ENCODE measurements at regions not wholly inside any gene's neighbourhood (a gene's known extent, or its start where the extent isn't known, plus 50 kb on each side); places are given as distances from the start of the nearest gene placed in this dataset.
"Not testable (repeated sequence)": the region's sequence is repeated elsewhere in the genome, so short reads cannot be mapped to it uniquely, and the experiment has no call there.

DNA sequence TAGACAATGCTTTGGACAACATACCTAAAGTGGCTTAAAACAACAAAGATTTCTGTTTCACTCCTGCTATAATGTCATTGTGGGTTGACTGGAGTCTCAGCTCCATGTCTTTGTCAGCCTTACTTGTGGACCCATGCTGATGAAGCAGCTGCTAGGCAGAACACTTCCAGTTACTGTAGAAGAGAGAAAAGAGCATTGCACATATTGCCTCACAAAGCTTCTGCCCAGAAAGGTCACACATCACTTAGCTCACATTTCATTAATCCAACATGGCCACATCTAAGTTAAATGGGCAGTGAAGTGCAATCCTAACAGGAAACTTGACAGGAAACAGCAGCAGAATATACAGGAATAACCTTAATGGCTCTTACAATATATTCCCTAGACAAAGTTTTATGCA is 480.5 kb upstream of the HTR1E start:
- DNase-seq = no peak

DNA sequence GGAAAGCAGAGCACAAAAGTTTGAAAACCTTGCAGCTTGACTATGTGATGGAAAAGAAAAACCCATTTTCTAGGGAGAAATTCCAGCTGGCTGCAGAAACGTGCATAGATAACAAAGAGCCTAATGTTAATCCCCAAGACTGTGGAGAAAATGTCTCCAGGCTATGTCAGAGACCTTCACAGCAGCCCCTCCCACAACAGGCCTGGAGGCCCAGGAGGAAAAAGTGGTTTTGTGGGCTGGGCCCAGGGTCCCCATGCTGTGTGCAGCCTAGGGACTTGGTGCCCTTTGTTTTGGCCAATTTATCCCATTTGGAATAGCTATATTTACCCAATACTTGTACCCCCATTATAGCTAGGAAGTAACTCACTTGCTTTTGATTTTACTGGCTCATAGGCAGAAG is 484.1 kb upstream of the HTR1E start:
- DNase-seq = no peak

DNA sequence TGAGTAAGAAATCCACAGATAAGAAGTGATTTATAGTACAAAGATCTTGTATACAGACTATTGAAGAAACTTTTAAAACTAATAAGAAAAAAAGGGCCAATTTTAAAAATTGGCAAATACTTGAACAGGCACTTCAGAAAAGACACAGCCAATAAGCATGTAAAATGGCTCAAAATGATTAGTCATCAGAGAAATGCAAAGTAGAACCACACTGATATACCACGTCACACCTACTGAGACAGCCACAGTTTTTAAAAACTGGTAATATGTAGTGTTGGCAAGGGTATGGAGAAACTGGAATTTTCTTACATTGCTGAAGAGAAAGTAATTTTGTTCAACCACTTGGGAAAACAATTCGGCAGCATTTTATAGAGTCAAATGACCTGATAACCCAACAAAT is 488.9 kb upstream of the HTR1E start:
- no peak for DNase-seq

DNA sequence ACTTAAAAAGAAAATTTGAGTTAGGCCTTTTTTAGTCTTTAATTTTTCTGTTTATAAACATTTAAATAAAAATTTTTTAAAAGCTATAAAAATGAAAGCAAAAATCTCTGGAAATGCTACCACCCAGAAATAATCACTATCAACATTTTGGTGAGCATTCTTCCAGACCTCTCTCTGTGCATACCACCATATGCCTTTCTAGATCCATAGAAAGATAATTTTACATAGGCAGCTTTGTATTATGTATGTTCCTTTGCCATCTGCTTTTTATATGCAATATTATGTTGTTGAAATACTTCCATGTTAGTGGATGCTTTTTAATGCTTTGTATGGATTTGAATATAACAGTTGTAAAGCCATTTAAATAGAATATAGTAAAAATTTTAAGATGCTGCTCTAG is 496.7 kb upstream of the HTR1E start:
- no peak for DNase-seq

DNA sequence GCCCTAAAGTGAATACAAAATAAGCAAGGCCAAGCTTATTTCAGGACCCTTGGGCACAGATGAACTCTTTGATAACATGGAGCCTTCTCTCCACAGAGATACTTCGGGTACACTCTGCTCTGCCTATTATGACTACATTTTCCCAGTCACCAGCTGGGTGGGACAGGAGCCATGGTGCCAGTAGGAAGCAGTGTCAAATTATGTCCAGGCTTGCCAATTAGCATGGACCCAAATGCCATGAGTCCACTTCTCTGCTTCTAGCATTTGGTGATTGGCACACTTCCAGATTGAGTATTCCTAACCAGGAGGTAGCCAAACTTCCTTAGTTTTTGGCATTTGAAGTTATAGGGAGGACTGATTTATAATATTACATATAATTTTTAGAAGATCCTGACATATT is 513.8 kb upstream of the HTR1E start:
- DNase-seq = no peak

DNA sequence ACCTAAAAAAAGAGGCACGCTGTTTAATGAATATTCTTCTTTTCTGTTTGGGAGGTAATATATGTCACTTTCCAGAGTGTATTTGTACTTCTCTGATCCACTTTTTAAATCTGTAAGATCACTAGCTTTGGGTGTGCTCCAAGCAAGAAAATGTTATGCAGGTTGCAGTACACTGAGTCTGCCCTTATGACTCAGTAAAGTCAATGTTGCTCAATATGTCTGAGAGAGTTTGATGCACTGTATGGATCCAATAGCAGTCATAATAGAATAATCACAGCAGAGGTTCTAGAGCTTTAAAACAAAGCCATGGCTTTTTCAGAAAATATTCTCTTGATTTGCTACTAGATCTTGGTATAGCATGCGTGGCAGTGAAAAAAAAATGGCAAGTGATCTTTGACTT is 525.3 kb upstream of the HTR1E start:
- no peak for DNase-seq

DNA sequence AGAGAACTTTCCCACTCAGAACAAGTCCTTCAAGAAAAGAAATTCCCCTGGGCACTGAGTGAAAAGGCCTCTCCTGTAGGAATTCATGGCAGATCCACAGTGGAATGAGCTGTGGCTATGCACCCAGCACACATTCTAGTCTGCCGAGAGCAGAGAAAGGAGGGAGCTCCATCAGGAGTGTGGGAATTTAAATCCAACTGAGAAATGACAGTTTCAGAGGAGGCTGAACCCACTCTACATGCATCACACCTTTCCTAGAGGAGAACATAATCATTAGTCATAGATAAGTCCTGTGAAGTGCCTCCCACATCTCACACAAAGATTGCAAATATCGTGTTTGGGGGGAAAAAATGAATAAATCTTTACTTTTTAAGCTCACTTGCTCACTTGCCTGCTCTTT is 530.2 kb upstream of the HTR1E start:
- DNase-seq = no peak

DNA sequence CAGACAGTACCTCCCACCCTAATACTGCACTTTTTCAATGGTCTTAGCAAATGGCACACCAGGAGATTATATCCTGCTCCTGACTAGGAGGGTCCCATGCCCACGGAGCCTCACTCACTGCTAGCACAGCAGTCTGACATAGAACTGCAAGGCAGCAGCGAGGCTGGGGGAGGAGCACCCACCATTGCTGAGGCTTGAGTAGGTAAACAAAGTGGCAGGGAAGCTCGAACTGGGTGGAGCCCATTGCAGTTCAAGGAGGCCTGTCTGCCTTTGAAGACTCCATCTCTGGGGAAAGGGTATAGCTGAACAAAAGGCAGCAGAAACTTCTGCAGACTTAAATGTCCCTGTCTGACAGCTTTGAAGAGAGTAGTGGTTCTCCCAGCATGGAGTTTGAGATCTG is 544.5 kb upstream of the HTR1E start:
- not testable (repeated sequence) for DNase-seq

DNA sequence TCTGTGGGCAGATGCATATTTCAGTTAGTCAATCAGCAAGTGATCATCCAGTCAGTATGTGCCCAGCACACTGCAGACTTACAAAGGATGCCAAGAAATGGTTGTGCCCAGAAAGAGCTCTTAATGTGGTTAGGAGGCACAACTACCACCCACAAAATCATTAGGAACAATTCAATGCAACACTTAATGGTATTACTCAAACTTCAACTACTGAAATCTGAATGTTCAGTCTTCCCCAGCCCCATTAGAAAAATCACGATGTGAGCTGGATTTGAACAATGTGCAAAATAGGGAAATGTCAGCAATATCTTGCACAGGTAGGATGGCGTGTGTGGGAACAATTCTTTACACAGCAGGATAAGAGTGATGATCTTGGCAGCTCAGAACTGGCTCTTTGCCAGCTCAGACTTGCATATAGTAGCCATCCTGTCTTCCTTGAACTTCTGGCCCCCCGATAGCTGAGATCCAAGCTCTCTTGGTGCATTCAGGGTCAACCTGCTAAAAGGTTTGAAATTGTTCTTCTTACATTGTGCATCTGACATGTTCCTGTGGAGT is 556.7 kb upstream of the HTR1E start:
- no peak for DNase-seq

DNA sequence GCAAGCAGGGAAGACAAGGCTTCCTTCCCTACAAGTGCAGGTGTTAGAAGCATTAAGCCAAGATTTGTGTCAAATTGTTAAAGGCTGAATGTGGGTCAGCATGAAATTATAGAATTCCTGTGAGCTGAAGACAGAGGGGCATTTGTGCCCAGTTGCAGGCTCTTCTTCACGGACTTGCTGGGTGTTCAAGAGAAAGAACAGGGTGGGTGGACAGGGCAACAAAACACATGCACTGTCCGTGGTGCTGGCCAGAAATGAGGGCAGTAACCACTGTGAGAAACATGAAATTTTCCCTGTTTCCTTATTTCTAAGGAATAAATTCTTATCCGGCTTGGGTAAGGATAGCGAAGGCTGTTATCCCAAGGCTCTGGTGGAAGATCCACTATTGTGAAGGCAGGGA is 579.5 kb upstream of the HTR1E start:
- DNase-seq = no peak

DNA sequence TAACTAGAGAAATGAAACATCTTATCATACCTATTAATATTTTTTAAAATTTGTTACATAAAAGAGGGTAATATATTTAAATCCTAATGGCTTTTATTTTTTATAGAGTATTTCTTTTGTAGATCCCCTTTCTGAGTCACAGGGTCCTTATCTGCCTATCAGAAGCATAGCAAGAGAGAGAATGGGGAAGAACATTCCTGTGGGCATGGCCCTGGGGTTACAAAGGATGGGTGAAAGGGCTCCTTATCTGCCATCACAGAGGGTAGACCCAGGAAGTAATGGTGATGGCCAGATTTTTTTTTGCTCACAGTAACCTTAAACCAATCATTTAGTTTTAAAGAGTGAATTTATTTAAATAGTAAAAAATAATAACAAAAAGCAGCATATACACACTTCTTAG is 582.1 kb upstream of the HTR1E start:
- DNase-seq = no peak

DNA sequence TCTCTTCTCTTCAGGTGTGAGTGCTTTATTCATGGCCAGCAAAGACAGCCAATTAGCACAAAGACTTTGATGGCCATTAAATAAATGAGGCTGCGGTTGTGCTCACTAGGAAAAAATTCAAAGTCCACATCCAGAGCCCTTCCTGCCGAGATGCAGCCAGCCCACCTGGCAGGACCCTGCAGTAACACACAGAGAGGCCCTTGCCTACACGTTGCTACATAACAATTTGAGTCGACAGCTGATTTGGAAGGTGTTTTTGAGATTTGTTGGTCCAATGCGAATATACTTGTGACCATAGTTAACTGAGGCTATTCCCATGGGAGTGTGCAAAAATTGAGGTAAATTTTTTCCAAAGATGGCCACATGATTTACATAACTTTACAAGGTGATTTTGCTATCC is 605.4 kb upstream of the HTR1E start:
- DNase-seq = no peak

DNA sequence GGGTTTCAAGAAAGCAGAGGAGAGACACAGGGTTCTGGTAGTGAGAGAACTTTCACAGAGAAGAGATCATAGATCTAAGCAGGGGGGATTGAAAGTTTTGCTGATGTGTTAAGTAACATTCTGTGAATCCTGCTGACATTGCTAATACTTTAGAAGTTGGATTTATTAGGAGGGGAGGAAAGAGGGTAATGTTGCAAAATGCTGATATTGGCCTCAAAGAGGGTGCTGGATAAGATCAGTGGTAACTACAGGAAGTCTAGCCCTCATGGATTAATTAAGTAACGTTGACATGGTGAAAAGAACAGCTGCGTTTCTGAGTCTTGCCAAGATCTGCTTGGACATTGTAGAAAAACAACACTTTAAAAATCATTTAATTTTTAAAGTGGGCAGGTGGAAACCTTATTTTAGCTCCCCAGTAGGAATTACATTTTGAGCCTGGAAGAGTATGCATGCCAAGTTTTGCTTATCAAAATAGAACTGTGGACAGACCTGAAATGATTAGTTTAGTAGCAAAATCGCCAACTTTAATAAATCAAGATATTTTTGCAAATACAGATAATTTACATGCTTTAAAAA is 606.0 kb upstream of the HTR1E start:
- DNase-seq = no peak

DNA sequence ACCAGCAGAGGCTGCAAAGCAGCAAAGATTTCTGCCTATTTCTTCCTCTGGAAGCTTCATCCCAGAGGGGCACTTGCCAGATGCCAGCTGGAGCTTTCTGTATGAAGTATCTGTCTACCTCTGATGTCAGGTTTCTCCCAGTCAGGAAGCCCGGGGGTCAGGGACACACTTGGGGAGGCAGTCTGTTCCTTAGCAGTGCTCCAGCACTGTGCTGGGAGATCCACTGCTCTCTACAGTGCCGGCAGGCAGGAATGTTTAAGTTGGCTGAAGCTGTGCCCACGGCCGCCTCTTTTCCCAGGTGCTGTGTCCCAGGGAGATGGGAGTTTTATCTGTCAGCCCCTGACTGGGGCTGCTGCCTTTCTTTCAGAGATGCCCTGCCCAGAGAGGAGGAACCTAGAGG is 631.1 kb upstream of the HTR1E start:
- DNase-seq = no peak

DNA sequence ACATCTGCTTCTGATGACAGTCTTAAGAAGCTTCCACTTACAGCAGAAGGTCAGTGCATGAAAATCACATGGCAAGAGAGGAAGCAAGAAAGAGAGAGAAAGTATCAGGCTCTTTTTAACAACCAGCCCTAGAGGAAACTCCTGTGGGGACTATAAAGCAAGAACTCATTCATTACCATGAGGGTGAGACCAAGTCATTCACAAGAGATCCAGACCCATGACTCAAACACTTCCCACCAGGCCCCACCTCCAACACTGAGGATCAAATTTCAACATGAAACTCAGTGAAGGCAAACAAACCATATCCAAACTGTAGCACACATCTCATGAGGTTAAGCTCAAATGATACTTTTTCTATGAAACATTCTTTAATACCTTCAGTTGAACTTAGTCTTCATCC is 643.2 kb upstream of the SYNCRIP start:
- DNase-seq = no peak

DNA sequence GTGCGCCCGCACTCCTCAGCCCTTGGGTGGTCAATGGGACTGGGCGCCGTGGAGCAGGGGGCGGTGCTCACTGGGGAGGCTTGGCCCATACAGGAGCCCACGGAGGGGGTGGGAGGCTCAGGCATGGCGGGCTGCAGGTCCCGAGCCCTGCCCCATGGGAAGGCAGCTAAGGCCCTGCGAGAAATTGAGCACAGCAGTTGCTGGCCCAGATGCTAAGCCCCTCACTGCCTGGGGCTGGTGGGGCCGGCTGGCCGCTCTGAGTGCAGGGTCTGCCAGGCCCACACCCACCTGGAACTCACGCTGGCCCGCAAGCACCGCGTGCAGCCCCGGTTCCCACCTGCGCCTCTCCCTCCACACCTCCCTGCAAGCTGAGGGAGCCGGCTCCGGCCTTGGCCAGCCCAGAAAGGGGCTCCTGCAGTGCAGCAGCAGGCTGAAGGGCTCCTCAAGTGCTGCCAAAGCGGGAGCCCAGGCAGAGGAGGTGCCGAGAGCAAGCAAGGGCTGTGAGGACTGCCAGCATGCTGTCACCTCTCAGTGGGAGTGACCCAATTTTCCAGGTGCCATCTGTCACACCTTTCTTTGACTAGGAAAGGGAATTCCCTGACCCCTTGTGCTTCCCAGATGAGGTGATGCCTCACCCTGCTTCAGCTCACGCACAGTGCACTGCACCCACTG is 642.3 kb upstream of the SYNCRIP start:
- DNase-seq = not testable (repeated sequence)

DNA sequence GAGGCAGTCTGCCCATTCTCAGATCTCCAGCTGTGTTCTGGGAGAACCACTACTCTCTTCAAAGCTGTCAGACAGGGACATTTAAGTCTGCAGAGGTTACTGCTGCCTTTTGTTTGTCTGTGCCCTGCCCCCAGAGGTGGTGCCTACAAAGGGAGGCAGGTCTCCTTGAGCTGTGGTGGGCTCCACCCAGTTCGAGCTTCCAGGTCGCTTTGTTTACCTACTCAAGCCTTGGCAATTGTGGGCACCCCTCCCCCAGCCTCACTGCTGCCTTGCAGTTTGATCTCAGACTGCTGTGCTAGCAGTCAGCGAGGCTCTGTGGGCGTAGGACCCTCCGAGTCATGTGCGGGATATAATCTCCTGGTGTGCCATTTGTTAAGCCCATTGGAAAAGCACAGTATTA is 640.9 kb upstream of the SYNCRIP start:
- not testable (repeated sequence) for DNase-seq

DNA sequence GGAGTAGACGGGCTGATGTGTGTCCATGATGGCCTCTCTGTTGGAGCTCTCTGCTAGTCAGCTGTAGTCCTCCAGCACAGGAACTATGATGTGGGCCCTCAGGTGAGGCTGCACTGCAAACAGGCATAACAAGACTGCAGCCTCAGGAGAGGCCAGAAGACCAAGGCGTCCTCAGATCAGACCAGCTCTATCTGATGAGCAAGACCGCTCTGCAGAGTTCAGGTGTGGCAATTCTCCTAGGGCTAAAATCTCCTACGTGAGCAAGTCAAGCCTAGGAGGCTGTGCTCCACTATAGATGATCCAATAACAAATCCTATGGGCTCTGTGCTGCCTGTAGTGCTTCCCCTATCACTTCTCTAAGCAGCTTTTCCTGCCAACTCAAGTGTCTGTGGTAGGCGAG is 633.4 kb upstream of the SYNCRIP start:
- DNase-seq = no peak

DNA sequence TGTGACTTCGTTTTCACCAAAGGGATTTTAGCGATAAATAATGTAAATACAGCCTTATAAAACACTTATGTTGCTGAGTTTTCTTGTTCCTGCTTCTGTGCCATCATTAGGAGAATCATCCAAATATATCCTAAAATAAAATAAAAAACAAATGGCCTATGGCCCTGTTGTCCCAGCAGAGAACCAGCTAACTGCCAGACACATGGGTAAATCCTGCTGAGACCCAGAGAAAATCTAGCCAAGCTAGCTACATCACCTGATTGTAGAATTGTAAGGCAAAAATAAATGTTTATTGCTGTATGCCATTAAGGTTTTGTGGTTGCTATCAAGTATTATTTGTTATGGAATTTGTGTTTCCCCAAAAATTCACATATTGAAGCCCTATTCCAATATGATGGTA is 631.2 kb upstream of the SYNCRIP start:
- DNase-seq = no peak

DNA sequence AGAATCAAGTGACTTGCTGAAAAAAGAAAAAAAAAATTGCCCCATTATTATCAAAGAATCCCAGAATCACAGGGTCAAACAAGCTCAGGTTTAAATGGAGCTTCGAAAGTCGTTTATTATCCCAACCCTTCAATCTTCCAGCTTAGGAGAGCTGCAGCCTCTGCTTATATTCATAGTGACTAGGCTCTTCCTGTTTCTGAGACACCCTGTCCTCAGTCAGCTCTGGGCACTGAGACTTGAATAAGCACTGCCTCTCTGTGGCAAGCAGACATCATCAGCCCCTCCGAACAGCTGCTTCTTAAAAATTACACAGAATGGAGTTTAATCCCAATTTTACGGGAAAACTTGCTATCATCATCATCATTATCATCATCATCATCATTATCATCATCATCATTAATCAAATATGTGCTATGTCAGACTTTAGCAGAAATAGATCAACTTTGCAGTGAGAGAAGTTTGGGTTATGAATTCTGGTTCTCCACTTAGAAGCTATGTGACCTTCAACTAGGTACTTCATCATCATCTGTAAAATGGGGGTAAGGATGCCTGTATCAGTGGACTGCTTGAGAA is 614.0 kb upstream of the SYNCRIP start:
- DNase-seq = no peak

DNA sequence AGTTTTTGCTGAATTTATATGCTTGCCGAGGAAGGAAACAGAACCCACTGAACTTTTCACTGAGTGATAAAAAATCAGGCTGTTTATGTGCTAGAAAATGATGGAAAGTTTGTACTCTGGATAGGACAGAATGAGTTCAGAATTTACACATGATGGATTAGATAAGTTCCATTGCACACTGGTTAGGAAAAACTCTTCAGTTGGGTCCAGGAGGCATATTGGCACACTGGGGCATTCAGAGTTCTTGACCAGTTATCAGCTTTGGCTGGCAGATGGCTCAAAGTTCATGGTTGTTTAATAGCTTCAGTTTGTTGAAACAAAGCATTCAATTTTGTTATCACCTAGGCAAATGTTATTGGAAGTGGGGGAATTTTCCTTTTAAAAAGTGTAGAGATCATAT is 613.3 kb upstream of the SYNCRIP start:
- no peak for DNase-seq

DNA sequence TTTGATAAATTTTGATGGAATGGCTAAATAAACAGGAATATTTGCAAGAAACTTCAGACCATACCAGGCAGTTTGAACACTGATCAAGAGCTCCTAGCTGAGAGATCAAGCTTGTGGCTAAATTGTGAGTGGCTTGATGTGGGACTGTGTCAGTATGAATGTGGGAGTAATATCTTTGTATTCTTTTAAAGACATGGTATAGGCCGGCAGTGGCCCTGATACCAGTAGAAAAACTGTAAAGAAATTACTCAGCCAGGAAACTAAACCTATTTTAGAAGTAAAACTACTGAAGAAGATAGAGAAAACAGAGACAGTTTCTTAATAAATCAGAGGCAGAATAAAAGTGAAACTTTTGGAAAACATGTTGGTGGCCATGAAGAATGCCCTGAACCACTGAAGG is 608.4 kb upstream of the SYNCRIP start:
- no peak for DNase-seq

DNA sequence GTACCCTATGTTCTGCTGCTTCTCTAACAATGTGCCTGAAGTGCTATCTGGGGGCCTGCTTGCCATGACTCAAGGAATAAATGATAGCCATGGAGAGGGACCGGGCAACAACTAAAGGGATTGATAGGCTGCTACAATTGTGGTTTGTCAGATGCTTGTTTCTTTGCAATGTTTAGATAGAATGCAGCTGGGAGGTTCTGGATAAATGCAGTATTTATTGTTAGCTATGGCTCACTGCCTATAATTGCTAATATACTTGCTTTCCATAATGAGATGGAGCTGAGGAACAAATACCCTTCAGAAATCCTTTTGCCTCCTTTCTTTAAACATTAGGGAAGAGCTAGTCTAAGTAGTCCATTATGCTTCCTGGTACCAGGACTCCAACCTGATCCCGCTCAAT is 575.2 kb upstream of the SYNCRIP start:
- DNase-seq = no peak

DNA sequence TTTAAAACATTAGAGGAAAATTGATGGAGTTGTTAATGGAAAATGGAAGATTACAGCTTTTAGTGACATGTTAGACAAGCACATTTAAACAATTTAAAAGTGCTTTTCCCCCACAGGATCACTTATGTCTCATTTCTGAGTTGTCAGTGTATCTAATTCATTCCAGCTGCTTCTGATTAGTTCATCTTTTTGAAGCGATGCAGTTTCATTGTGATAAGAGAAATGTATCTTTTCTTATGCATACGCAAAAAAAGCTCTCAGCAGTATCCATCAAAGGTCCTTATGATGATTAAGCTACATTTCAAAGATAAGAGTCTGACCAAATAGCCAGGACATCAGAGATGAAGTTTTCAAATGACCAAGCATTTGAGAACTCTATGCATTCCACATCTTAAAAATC is 572.6 kb upstream of the SYNCRIP start:
- no peak for DNase-seq

DNA sequence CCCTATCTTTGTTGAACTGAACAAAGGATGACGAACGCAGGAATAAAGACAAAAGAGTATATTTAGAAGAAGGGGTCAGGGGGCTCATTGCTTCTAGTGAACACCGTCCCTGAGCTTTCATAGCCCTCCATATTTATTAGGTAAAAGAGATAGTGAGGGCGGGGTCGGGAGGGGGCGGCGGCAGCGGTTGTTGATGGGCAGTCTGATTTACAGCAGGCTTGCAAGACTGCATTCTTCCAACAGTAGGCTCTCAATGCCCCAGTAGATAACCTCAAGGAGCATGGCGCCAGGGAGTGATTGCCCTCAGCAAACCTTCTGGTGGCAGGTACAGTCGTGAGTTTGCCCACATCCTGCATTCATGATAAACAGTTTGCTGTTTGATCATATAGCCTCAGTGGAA is 563.3 kb upstream of the SYNCRIP start:
- no peak for DNase-seq
